ENCODE measurements at regions not wholly inside any gene's neighbourhood (a gene's known extent, or its start where the extent isn't known, plus 50 kb on each side); places are given as distances from the start of the nearest gene placed in this dataset.

DNA sequence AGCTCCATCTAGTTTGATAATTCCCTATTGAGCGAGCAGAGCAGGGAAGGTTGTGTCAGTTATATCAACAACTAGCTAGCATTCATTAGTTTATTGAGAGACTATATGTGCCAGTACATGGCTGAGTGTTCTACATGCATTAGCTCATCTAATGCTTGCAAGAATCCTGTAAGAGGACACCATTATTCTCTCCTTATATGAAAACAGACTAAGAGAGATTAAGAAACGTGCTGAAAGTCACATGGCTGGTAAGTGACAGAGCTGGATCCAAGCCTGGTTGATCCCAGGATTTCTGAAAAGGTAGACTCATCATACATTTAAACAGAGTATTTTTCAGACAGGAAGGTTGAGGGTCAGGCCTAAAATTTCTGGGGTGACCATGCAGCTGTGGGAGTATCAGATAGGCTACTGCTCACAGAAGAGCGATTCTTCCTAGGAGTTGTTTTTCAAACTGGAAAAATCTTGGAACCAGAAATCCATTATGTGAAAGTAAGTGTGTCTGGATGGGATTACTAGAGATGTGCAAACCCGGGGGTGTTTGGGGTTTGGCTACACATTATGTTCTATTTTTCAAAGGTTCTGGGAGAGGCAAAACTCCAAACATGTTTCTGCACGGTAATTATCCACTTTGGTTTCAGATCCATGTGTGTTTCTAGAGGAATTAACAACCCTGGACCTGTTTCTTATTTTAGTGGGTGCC, 213.3 kb downstream of the FAM76B start:
- no peak for FAIRE-seq
- intact Hi-C loops (cut with DNase I): no loop called here
- TF ChIP-seq, protein P1, sequence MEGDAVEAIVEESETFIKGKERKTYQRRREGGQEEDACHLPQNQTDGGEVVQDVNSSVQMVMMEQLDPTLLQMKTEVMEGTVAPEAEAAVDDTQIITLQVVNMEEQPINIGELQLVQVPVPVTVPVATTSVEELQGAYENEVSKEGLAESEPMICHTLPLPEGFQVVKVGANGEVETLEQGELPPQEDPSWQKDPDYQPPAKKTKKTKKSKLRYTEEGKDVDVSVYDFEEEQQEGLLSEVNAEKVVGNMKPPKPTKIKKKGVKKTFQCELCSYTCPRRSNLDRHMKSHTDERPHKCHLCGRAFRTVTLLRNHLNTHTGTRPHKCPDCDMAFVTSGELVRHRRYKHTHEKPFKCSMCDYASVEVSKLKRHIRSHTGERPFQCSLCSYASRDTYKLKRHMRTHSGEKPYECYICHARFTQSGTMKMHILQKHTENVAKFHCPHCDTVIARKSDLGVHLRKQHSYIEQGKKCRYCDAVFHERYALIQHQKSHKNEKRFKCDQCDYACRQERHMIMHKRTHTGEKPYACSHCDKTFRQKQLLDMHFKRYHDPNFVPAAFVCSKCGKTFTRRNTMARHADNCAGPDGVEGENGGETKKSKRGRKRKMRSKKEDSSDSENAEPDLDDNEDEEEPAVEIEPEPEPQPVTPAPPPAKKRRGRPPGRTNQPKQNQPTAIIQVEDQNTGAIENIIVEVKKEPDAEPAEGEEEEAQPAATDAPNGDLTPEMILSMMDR (IDR thresholded peaks at IDR 0.05; ENCODE audit: borderline replicate concordance, extremely low read depth, insufficient read depth): no peak
- no peaks in the 10 kb centered on the region for H3K27me3 ChIP-seq (ENCODE audit: control insufficient read depth, insufficient read depth, low read length)
- H3K4me3 ChIP-seq (ENCODE audit: low read length in 3 of 3): no peak overlapping the region
- H3K36me3 ChIP-seq (ENCODE audit: control insufficient read depth in 2 of 3, insufficient read depth in 3 of 3, low read length in 3 of 3): no peaks in the 10 kb centered on the region
- no peaks in the 10 kb centered on the region for H3K4me1 ChIP-seq (ENCODE audit: control insufficient read depth in 2 of 3, insufficient read depth in 2 of 3, low read depth in 1 of 3, low read length in 3 of 3)
- no peaks in the 10 kb centered on the region for H3K9me3 ChIP-seq (ENCODE audit: control insufficient read depth in 2 of 3, insufficient read depth in 1 of 3, low read length in 3 of 3)
- no peak for DNase-seq
- no peak overlapping the region for H3K27ac ChIP-seq (ENCODE audit: low read depth in 2 of 2, low read length in 2 of 2)
- H3K9ac ChIP-seq (ENCODE audit: low read length in 3 of 3): no peak overlapping the region

DNA sequence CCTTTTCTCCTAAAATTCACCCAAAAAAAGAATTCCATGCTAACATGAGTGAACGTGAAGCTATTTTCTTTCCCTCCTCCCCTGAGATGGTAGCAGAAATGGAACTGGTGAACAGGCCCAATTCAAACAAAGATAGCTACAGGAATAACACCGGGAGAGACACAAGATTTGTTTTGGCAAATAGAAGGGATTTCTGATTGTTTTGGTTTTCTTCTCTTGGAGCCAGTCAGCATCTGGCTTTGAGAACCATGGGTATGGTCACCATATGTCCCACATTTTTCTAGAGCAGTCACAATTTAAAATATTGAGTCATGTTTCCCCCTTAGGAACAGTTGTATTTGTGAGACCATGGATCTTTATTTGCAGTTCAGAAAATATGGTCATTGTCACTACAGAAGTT, 214.1 kb downstream of the FAM76B start:
- TF ChIP-seq, protein P1 (IDR thresholded peaks at IDR 0.05; ENCODE audit: borderline replicate concordance, extremely low read depth, insufficient read depth): no peak
- H3K9ac ChIP-seq (ENCODE audit: low read length in 3 of 3): no peak overlapping the region
- no peak for DNase-seq
- no peaks in the 10 kb centered on the region for H3K27me3 ChIP-seq (ENCODE audit: control insufficient read depth, insufficient read depth, low read length)
- no peaks in the 10 kb centered on the region for H3K36me3 ChIP-seq (ENCODE audit: control insufficient read depth in 2 of 3, insufficient read depth in 3 of 3, low read length in 3 of 3)
- no peak overlapping the region for H3K27ac ChIP-seq (ENCODE audit: low read depth in 2 of 2, low read length in 2 of 2)
- FAIRE-seq: no peak
- intact Hi-C loops (cut with DNase I): no loop called here
- H3K9me3 ChIP-seq (ENCODE audit: control insufficient read depth in 2 of 3, insufficient read depth in 1 of 3, low read length in 3 of 3): no peaks in the 10 kb centered on the region
- H3K4me1 ChIP-seq (ENCODE audit: control insufficient read depth in 2 of 3, insufficient read depth in 2 of 3, low read depth in 1 of 3, low read length in 3 of 3): no peaks in the 10 kb centered on the region
- H3K4me3 ChIP-seq (ENCODE audit: low read length in 3 of 3): no peak overlapping the region

DNA sequence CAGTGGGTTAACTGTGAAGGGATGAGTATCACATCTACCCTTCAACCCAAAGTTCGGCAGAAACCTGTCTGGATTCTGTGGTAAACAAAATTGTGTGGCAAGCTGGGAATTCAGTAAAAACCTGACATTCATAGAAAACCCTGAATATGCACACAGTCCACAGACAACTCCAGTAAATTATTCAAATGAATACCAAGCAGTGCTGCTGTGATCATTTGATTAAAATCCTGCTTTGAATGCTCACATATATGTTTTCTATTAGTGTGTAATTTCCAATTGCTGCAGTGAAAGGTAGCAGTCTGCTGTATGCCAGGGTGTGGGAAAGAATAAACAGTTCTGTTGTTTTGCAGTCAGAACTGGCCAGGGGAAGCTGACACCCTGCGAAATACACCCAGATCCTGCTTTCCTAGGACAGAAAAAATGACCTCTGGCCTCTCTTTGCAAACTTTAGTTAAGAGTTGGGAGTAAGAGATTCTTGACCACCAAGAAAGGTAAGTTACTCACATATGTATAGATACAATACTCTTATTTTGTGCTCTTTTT, 217.8 kb downstream of the FAM76B start:
- TF ChIP-seq, protein P1 (IDR thresholded peaks at IDR 0.05; ENCODE audit: borderline replicate concordance, extremely low read depth, insufficient read depth): no peak
- FAIRE-seq (no peak), DNase-seq (no peak)
- H3K27me3 ChIP-seq (ENCODE audit: control insufficient read depth, insufficient read depth, low read length): no peaks in the 10 kb centered on the region
- no peak overlapping the region for H3K27ac ChIP-seq (ENCODE audit: low read depth in 2 of 2, low read length in 2 of 2)
- no peaks in the 10 kb centered on the region for H3K36me3 ChIP-seq (ENCODE audit: control insufficient read depth in 2 of 3, insufficient read depth in 3 of 3, low read length in 3 of 3)
- H3K4me3 ChIP-seq (ENCODE audit: low read length in 3 of 3): no peak overlapping the region
- H3K9ac ChIP-seq (ENCODE audit: low read length in 3 of 3): no peak overlapping the region
- no peaks in the 10 kb centered on the region for H3K4me1 ChIP-seq (ENCODE audit: control insufficient read depth in 2 of 3, insufficient read depth in 2 of 3, low read depth in 1 of 3, low read length in 3 of 3)
- intact Hi-C loops (cut with DNase I): no loop called here
- H3K9me3 ChIP-seq (ENCODE audit: control insufficient read depth in 2 of 3, insufficient read depth in 1 of 3, low read length in 3 of 3): no peaks in the 10 kb centered on the region
